GM12865 (cell line): ENCODE measurements at regions not wholly inside any gene's neighbourhood (a gene's known extent, or its start where the extent isn't known, plus 50 kb on each side); places are given as distances from the start of the nearest gene placed in this dataset.

Experiments used
- DNase-seq: peaks from one replicate; pipeline ENCODE4 v3.0.0; 2010; ENCODE audit warnings: low read depth
- H3K4me3 ChIP-seq: 2 replicates; pipeline ENCODE4 v1.5.1; 2011; ENCODE audit warnings: mild to moderate bottlenecking, low read depth, low read length, control low read depth
- TF ChIP-seq, protein P1 (sequence below): IDR thresholded peaks from 2 replicates; pipeline ENCODE4 v1.5.1; 2011; ENCODE audit warnings: low read length, control low read depth, low read depth, inconsistent platforms; ENCODE audit not compliant: insufficient read depth; ENCODE audit errors: missing control alignments

DNA sequence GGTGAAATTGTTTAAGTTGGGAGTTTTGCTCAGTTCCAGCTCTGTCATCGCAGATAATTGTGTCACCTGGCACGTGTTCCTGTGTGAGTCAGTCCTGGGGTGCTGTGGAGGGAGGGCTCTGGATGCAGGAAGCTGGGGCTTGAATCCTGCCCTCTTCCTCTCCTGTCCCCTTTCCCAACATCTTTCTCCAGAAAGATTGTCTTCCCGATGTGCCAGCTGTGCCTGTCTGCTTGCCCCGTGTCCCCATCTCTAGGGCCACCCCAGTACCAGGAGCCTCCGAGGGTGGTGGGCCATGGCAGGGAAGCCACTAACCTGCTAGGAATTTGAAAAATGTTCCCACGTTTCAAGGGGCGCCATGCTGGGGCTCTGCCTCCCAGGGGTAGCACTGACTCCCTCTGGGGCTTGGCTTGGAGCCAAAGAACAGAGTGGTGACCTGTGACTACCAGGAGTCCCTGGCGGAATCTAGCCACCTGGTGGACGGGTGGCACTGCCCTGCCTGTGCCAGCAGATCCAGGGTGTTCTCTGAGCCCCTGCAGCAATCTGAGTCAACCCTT, 198.1 kb downstream of the ENGASE start:
- TF ChIP-seq, protein P1, sequence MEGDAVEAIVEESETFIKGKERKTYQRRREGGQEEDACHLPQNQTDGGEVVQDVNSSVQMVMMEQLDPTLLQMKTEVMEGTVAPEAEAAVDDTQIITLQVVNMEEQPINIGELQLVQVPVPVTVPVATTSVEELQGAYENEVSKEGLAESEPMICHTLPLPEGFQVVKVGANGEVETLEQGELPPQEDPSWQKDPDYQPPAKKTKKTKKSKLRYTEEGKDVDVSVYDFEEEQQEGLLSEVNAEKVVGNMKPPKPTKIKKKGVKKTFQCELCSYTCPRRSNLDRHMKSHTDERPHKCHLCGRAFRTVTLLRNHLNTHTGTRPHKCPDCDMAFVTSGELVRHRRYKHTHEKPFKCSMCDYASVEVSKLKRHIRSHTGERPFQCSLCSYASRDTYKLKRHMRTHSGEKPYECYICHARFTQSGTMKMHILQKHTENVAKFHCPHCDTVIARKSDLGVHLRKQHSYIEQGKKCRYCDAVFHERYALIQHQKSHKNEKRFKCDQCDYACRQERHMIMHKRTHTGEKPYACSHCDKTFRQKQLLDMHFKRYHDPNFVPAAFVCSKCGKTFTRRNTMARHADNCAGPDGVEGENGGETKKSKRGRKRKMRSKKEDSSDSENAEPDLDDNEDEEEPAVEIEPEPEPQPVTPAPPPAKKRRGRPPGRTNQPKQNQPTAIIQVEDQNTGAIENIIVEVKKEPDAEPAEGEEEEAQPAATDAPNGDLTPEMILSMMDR: no peak
- no peak overlapping the region for H3K4me3 ChIP-seq
- DNase-seq: no peak

DNA sequence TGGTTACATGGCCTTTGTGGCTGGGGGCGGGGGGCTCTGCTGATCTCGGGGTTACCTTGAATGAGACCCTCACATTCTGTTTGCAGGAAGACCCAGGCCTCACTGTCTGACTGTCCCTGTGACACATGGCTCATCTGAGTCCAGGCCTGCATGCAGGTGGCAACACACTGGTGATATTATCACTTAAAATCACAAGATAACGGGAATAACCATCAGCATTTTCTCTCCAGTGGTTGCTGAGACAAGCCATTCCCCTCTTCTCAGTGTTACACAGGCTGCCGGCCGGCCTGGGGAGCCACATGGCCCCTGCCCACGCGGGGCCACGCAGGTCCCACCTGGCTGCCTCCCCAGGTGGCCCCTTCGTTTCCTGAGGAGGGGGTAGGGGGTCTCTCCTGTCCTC, 197.6 kb downstream of the ENGASE start:
- no peak overlapping the region for H3K4me3 ChIP-seq
- TF ChIP-seq, protein P1: no peak
- DNase-seq: no peak

DNA sequence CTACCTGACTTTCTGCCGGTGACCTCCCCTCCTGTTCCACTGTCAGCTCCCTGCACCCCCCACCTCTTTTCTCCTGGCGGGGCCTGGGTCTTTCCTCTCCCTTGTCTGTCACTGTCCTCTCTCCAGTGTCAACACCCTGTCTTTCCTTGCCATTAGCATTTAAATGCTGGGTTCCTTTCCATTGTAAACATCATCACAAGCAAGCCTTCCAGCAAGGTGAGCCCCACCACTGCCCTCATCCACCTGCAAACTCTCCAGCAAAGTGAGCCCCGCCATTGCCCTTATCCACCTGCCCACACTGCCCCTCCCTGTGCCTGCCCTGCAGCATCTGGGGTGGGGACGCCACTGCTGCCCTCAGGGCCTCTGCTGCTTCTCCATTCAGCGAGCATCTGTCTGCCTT, 195.0 kb downstream of the ENGASE start:
- no peak for DNase-seq
- TF ChIP-seq, protein P1: no peak
- no peak overlapping the region for H3K4me3 ChIP-seq

DNA sequence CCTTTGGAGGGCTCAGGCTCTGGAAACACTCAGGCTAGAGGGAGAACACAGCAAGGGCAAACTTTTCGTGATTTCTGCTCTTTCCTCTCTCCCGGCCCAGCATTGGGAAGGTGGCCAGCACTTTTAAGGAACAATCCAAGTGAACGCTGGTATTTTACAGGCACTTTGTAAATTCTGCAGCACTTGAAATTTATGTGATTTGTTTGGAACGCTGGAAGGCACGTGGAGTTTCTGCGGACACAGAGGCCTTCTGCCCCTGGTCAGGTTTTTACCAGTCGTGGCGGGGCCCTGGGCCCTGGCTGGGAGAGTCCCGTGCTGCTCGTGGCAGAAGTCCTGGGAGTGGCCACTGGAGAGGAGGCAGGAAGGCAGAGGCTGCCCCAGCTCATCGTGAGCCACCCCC, 188.6 kb downstream of the ENGASE start:
- DNase-seq: no peak
- H3K4me3 ChIP-seq: no peak overlapping the region
- TF ChIP-seq, protein P1: no peak

DNA sequence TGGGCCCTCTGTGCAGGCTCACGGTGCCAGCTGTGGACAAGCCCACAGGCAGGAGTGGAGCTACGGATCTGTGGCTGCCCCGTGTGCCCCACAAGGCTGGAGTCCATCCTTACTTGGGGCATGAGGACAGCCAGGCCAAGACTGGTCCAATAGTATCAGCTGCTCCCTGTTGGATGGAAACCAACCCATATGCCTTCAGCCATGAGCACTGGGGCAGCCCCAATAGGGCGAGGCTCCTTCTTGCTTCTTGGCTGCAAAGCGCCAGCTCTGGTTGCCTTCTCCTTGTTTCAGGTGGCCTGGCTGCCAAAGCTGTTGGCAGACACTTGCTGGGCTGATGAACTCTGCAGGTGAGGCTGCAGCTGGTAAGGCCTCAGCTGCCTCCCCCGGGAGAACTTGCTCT, 188.0 kb downstream of the ENGASE start:
- no peak overlapping the region for H3K4me3 ChIP-seq
- TF ChIP-seq, protein P1: no peak
- no peak for DNase-seq

DNA sequence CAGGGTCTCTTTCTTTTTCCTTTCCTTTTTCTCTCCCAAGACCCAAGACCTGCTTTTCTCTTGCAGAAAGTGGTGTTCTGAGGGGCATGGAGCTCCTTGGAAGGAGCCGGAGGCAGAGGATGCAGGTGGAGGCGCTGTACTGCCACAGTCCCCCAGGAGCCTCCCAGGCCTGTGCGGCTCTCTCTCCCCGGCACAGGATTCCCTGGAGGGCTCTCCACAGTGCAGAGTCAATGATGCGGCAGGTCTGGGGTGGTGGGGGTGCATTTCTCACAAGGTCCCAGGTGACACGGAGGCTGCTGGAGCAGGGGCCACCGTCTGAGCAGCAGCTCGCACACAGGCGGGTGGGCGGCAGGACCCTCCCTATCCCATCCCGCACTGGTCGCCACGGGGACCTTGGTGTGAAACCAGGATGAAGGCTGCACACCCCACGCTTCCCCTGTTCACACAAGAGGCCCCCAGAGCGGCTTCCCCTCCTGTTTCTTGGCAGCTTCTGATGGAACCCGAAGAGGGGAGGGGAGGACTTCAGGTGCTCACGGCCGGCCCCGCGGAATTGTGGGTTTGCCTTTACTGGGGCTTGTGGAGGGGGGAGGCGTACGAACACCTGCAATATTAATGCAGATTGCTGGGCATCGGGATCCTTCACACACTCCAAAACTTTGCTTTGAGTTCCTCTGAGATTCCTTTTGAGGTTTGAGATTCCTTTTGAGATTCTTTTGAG, 186.9 kb downstream of the ENGASE start:
- TF ChIP-seq, protein P1: no peak
- no peak for DNase-seq
- H3K4me3 ChIP-seq: no peak overlapping the region

DNA sequence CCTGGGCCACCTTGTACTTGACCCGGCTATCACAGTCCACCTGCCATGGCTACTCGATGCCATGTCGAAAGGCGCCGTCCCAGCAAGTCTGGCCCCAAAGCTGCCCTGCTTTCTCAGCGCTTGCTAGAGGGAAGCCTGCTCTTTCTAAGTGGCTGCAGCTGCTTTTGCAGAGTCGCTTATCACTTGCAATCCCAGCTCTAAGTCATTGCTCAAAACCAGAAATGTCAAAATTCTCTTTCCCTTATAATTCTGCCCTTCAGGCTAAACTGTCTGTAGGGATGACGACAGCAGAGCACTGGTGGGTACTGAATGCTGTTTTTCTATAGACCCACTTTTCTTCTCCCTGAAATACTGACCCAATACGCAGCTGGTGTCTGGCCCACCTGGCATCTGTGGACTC, 184.2 kb downstream of the ENGASE start:
- H3K4me3 ChIP-seq: no peak overlapping the region
- no peak for DNase-seq
- TF ChIP-seq, protein P1: no peak
